GM12878 (cell line): ENCODE measurements at regions not wholly inside any gene's neighbourhood (a gene's known extent, or its start where the extent isn't known, plus 50 kb on each side); places are given as distances from the start of the nearest gene placed in this dataset.

ENCODE experiments used
- ATAC-seq: fragments of 200-7000 bp; cut with Tn5 transposase; 3 replicates; pipeline ENCODE4 v1.9.1; 2020; ENCODE audit warnings: mild to moderate bottlenecking, moderate library complexity
- BruUV-seq: library from RNA; stranded (reverse); fragments of 400-500 nt; replicated peaks from 2 replicates; lab custom pipeline; 2021; lab: Mats Ljungman, UMichigan
- CTCF ChIA-PET: fragments of 300-600 bp; sonication (Branson Sonifier 250); formaldehyde crosslinking; extraction: SDS; loops from one replicate; lab custom pipeline; 2021; ENCODE audit warnings: inconsistent platforms; lab: Yijun Ruan, JAX
- POLR2A ChIA-PET: fragments of 350-600 bp; formaldehyde crosslinking; extraction: SDS; loops from one replicate; lab custom pipeline; 2021; ENCODE audit warnings: inconsistent platforms; lab: Charles Lee
- RAD21 ChIA-PET: fragments of 300-600 bp; sonication (Branson Sonifier 250); formaldehyde crosslinking; loops from one replicate; lab custom pipeline; 2023; ENCODE audit warnings: antibody characterized with exemption; ENCODE audit not compliant: unreplicated experiment; lab: Charles Lee
- SMC1A ChIA-PET: fragments of 300-600 bp; sonication (Branson Sonifier 250); formaldehyde crosslinking; loops from one replicate; lab custom pipeline; 2023; ENCODE audit not compliant: unreplicated experiment, uncharacterized antibody; lab: Charles Lee
- DNase-seq: peaks from one replicate; pipeline ENCODE4 v3.0.0-alpha.2; 2011; ENCODE audit warnings: low read depth, low spot score
- FAIRE-seq: peaks from 3 replicates; lab custom pipeline; 2011; peaks lifted over from hg19 to GRCh38; lab: Jason Lieb, UNC
- H2AFZ ChIP-seq: 2 replicates; pipeline ENCODE4 v1.6.0; 2011; ENCODE audit warnings: low read depth, low read length, control low read depth; ENCODE audit not compliant: control insufficient read depth
- H3K27ac ChIP-seq: 2 replicates; pipeline ENCODE4 v1.5.1; 2011; ENCODE audit warnings: control low read depth; ENCODE audit not compliant: control insufficient read depth, insufficient read depth
- H3K27me3 ChIP-seq, 2 experiments: replicated peaks in 1 of 2; 2 replicates each; pipeline versions ENCODE4 v1.6.0 to v1.6.1; 2011; ENCODE audit warnings: low read length in 1 of 2; ENCODE audit not compliant: control insufficient read depth in 2 of 2, insufficient read depth in 2 of 2
- H3K36me3 ChIP-seq, 2 experiments: 2 replicates each; pipeline ENCODE4 v1.5.1; 2011; ENCODE audit warnings: low read length in 1 of 2; ENCODE audit not compliant: control insufficient read depth in 2 of 2, insufficient read depth in 2 of 2
- H3K4me1 ChIP-seq: 2 replicates; pipeline ENCODE4 v1.6.1; 2011; ENCODE audit warnings: mild to moderate bottlenecking, low read length, moderate library complexity, mixed read lengths; ENCODE audit not compliant: control insufficient read depth, insufficient read depth
- H3K4me2 ChIP-seq: 2 replicates; pipeline ENCODE4 v1.6.0; 2011; ENCODE audit warnings: control low read depth; ENCODE audit not compliant: control insufficient read depth, insufficient read depth
- H3K4me3 ChIP-seq: fragments of 200-600 bp; sonication (generic); 2 replicates; pipeline ENCODE4 v1.5.1; 2016
- H3K79me2 ChIP-seq: 2 replicates; pipeline ENCODE4 v1.6.0; 2011; ENCODE audit warnings: low read length; ENCODE audit not compliant: control insufficient read depth, insufficient read depth
- H3K9ac ChIP-seq: 2 replicates; pipeline ENCODE4 v1.8.0; 2011; ENCODE audit warnings: low read length, control low read depth, mixed read lengths; ENCODE audit not compliant: control insufficient read depth, insufficient read depth
- H3K9me3 ChIP-seq: replicated peaks from 3 replicates; pipeline ENCODE4 v1.5.1; 2011; ENCODE audit warnings: mild to moderate bottlenecking, low read length; ENCODE audit not compliant: control insufficient read depth, insufficient read depth
- H4K20me1 ChIP-seq: 2 replicates; pipeline ENCODE4 v1.6.0; 2011; ENCODE audit not compliant: control insufficient read depth, insufficient read depth
- JUNB ChIP-seq: IDR thresholded peaks from 2 replicates; pipeline ENCODE4 v1.6.1; 2016; ENCODE audit warnings: antibody characterized with exemption, mild to moderate bottlenecking
- PAX5 ChIP-seq: IDR thresholded peaks from 2 replicates; pipeline ENCODE4 v1.6.1; 2011; ENCODE audit warnings: low read depth, low read length, borderline replicate concordance
- SREBF2 ChIP-seq: IDR thresholded peaks from 2 replicates; pipeline ENCODE4 v1.6.1; 2012; ENCODE audit warnings: mild to moderate bottlenecking, low read length
- TBL1XR1 ChIP-seq: IDR thresholded peaks from 2 replicates; pipeline ENCODE4 v1.6.1; 2012; ENCODE audit warnings: low read depth, low read length, improper control_type of control experiment
- YBX1 ChIP-seq: fragments of 450-650 bp; IDR thresholded peaks from 2 replicates; pipeline ENCODE4 v1.6.1; 2016; ENCODE audit warnings: antibody characterized with exemption
- ZNF207 ChIP-seq: fragments of 450-650 bp; IDR thresholded peaks from 2 replicates; pipeline ENCODE4 v1.6.1; 2014; ENCODE audit warnings: antibody characterized with exemption, mild to moderate bottlenecking, borderline replicate concordance
- WGBS: methylation state at CpG from one replicate; pipeline ENCODE4 v1.1.6; 2016; ENCODE audit warnings: low lambda C conversion rate; ENCODE audit not compliant: insufficient replicate concordance, insufficient coverage; ENCODE audit errors: missing lambda C conversion rate; 5-methylcytosine and 5-hydroxymethylcytosine counted together
- in situ Hi-C: fragments of 300-500 bp; cut with MboI; formaldehyde crosslinking; loops from 9 replicates; pipeline ENCODE4 v1.14.3; 2018; ENCODE audit warnings: mixed read lengths
- intact Hi-C: fragments of 100-400 bp; cut with micrococcal nuclease; formaldehyde crosslinking; loops from one replicate; pipeline ENCODE4 v1.14.2; 2022; ENCODE audit not compliant: unreplicated experiment
- TF ChIP-seq, protein P1 (sequence below): fragments of 450-650 bp; conservative IDR thresholded peaks from 2 replicates; pipeline ENCODE4 v1.6.1; 2017; ENCODE audit warnings: mild to moderate bottlenecking, moderate library complexity
- TF ChIP-seq, protein P2 (sequence below): IDR thresholded peaks from 2 replicates; pipeline ENCODE4 v1.6.1; 2012; ENCODE audit warnings: low read depth, low read length, improper control_type of control experiment

DNA sequence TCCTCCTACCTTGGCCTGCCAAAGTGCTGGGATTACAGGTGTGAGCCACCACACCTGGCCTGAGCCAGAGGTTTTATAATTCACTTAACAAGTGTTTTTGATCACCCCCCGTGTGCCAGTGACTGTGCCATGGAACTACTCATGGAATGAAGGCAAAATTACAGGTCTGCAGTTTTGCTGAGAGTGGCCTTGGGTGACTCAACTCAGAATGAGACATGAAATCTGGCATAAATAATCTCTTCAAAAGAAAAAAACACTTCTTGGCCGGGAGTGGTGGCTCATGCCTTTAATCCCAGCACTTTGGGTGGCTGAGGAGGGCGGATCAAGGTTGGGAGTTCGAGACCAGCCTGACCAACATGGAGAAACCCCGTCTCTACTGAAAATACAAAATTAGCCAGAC lies 166.9 kb upstream of the SALL4 start (continued):
- TF ChIP-seq SREBF2 (no peak), ZNF207 (no peak), PAX5 (no peak), JUNB (no peak)
- TF ChIP-seq, protein P1, sequence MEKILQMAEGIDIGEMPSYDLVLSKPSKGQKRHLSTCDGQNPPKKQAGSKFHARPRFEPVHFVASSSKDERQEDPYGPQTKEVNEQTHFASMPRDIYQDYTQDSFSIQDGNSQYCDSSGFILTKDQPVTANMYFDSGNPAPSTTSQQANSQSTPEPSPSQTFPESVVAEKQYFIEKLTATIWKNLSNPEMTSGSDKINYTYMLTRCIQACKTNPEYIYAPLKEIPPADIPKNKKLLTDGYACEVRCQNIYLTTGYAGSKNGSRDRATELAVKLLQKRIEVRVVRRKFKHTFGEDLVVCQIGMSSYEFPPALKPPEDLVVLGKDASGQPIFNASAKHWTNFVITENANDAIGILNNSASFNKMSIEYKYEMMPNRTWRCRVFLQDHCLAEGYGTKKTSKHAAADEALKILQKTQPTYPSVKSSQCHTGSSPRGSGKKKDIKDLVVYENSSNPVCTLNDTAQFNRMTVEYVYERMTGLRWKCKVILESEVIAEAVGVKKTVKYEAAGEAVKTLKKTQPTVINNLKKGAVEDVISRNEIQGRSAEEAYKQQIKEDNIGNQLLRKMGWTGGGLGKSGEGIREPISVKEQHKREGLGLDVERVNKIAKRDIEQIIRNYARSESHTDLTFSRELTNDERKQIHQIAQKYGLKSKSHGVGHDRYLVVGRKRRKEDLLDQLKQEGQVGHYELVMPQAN: no peak
- TF ChIP-seq, all 136 proteins: peak for 0

- FAIRE-seq (no peak), ATAC-seq (no peak), DNase-seq (no peak)
- ChIA-PET CTCF (no interaction called here), SMC1A (no interaction called here), RAD21 (no interaction called here), POLR2A (no interaction called here)
- no peaks in the 10 kb centered on the region for H3K79me2 ChIP-seq
- H3K27me3 ChIP-seq: no peaks in the 10 kb centered on the region
- BruUV-seq: no TSS peak
- H3K4me1 ChIP-seq: no peaks in the 10 kb centered on the region
- intact Hi-C loops: loop anchor here (10.0 kb wide), 1 partner anchor 263 kb away; no protein-coding TSS in a partner anchor
- H3K4me2 ChIP-seq: no peak overlapping the region
- H3K36me3 ChIP-seq: no peaks in the 10 kb centered on the region
- TF ChIP-seq YBX1 (no peak), TBL1XR1 (no peak)
- TF ChIP-seq, protein P2, sequence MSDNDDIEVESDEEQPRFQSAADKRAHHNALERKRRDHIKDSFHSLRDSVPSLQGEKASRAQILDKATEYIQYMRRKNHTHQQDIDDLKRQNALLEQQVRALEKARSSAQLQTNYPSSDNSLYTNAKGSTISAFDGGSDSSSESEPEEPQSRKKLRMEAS: no peak
- no peak overlapping the region for H3K4me3 ChIP-seq
- H3K27ac ChIP-seq: no peak overlapping the region
- no peak overlapping the region for H3K9ac ChIP-seq
- no peaks in the 10 kb centered on the region for H3K9me3 ChIP-seq
- in situ Hi-C loops: no loop called here
- no peak overlapping the region for H2AFZ ChIP-seq
- no peaks in the 10 kb centered on the region for H4K20me1 ChIP-seq
- 80% methylated on average over 4 of the region's 4 CpGs for whole genome bisulfite sequencing
These were observed 165.8 kb upstream of the SALL4 start for GRCh38 chr20:51968151-51968550.
